PC-3 (cell line): ENCODE measurements at regions not wholly inside any gene's neighbourhood (a gene's known extent, or its start where the extent isn't known, plus 50 kb on each side); places are given as distances from the start of the nearest gene placed in this dataset.

Source experiments
- ATAC-seq: fragments of 200-7000 bp; cut with Tn5 transposase; 2 replicates; pipeline ENCODE4 v1.9.1; 2020; ENCODE audit warnings: mild to moderate bottlenecking, moderate library complexity
- BruUV-seq: library from RNA; stranded (reverse); fragments of 400-500 nt; replicated peaks from 2 replicates; lab custom pipeline; 2021; lab: Mats Ljungman, UMichigan
- CTCF ChIA-PET: fragments of 300-600 bp; sonication (Branson Sonifier 250); formaldehyde crosslinking; loops from one replicate; lab custom pipeline; 2022; ENCODE audit warnings: antibody characterized with exemption; lab: Charles Lee
- POLR2A ChIA-PET: fragments of 300-600 bp; sonication (Branson Sonifier 250); formaldehyde crosslinking; loops from one replicate; lab custom pipeline; 2022; ENCODE audit warnings: antibody characterized with exemption; ENCODE audit not compliant: unreplicated experiment; lab: Charles Lee
- DNase-seq: peaks from one replicate; pipeline ENCODE4 v3.0.0-alpha.2; 2015
- H2AFZ ChIP-seq: fragments of 300-600 bp; sonication (generic); 2 replicates; pipeline ENCODE4 v1.6.0; 2016; ENCODE audit warnings: antibody characterized with exemption, low read length
- H3F3A ChIP-seq: fragments of 300-600 bp; sonication (generic); one replicate; pipeline ENCODE4 v1.6.0; 2017; ENCODE audit warnings: antibody characterized with exemption, low read length, control low read depth, mild to moderate bottlenecking; ENCODE audit not compliant: unreplicated experiment
- H3K27ac ChIP-seq: fragments of 300-600 bp; sonication (generic); 2 replicates; pipeline ENCODE4 v1.5.1; 2016; ENCODE audit warnings: mild to moderate bottlenecking, low read length
- H3K27me3 ChIP-seq: fragments of 300-600 bp; sonication (generic); 2 replicates; pipeline ENCODE4 v1.6.1; 2016; ENCODE audit warnings: low read length, mixed read lengths
- H3K36me3 ChIP-seq: fragments of 300-600 bp; sonication (generic); 2 replicates; pipeline ENCODE4 v1.6.1; 2016; ENCODE audit warnings: low read depth, mixed run types, low read length, mixed read lengths
- H3K4me1 ChIP-seq: fragments of 300-600 bp; sonication (generic); 2 replicates; pipeline ENCODE4 v1.5.1; 2016; ENCODE audit warnings: low read length; ENCODE audit not compliant: insufficient read depth
- H3K4me2 ChIP-seq: fragments of 300-600 bp; sonication (generic); 2 replicates; pipeline ENCODE4 v1.6.0; 2016; ENCODE audit warnings: low read length
- H3K4me3 ChIP-seq: fragments of 300-600 bp; sonication (generic); 2 replicates; pipeline ENCODE4 v1.5.1; 2016; ENCODE audit warnings: mild to moderate bottlenecking, low read length, mixed read lengths
- H3K79me2 ChIP-seq: fragments of 300-600 bp; sonication (generic); 2 replicates; pipeline ENCODE4 v1.6.1; 2017; ENCODE audit warnings: low read length, mixed read lengths
- H3K9ac ChIP-seq: fragments of 300-600 bp; sonication (generic); 2 replicates; pipeline ENCODE4 v1.6.0; 2016; ENCODE audit warnings: mild to moderate bottlenecking, low read length
- H3K9me2 ChIP-seq: fragments of 300-600 bp; sonication (generic); replicated peaks from 2 replicates; pipeline ENCODE4 v1.6.1; 2016; ENCODE audit warnings: mixed run types, low read length, mixed read lengths
- H3K9me3 ChIP-seq: fragments of 300-600 bp; sonication (generic); 2 replicates; pipeline ENCODE4 v1.6.1; 2016; ENCODE audit warnings: low read length, mixed read lengths
- H4K20me1 ChIP-seq: fragments of 300-600 bp; sonication (generic); 2 replicates; pipeline ENCODE4 v1.6.1; 2016; ENCODE audit warnings: low read length, mixed read lengths
- CTCF ChIP-seq: fragments of 300-600 bp; sonication (generic); conservative IDR thresholded peaks from 2 replicates; pipeline ENCODE4 v1.5.1; 2017; ENCODE audit warnings: antibody characterized with exemption, low read depth, mild to moderate bottlenecking, low read length
- EZH2 ChIP-seq: fragments of 300-600 bp; sonication (generic); IDR thresholded peaks from one replicate; pipeline ENCODE4 v1.6.1; 2017; ENCODE audit warnings: antibody characterized with exemption, mild to moderate bottlenecking, low read length; ENCODE audit not compliant: unreplicated experiment
- EZH2phosphoT487 ChIP-seq: fragments of 300-600 bp; sonication (generic); IDR thresholded peaks from 2 replicates; pipeline ENCODE4 v1.6.1; 2018; ENCODE audit warnings: mild to moderate bottlenecking, antibody characterized with exemption, low read length, borderline replicate concordance
- intact Hi-C: fragments of 100-400 bp; cut with micrococcal nuclease; formaldehyde crosslinking; loops from 2 replicates; pipeline ENCODE4 v1.9.0; 2023

DNA sequence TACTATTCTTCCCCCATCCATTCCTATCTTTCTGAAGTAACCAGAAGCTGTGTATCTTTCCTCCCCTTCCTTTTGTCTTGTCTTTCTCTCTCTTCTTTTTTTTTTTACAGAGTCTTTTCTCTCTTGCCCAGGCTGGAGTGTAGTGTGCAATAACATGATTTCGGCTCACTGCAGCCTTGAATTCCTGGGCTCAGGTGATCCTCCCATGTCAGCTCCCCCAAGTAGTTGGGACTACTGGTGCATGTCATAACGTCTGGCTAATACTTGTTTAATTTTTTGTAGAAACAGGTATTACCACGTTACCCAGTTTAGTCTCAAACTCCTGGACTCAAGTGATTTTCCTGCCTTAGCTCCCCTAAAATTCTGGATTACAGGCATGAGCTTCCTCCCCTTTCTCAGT, 86.5 kb downstream of the IGLL5 start:
- BruUV-seq, result no TSS peak
- Histone ChIP-seq H3F3A (no peaks in the 10 kb centered on the region), H3K4me1 (no peaks in the 10 kb centered on the region), H3K4me3 (no peak overlapping the region), H4K20me1 (no peaks in the 10 kb centered on the region), H3K9me2 (no peaks in the 10 kb centered on the region), H2AFZ (no peak overlapping the region), H3K27ac (no peak overlapping the region), H3K36me3 (no peaks in the 10 kb centered on the region), H3K9me3 (no peaks in the 10 kb centered on the region), H3K9ac (no peak overlapping the region), H3K4me2 (no peak overlapping the region), H3K27me3 (no peaks in the 10 kb centered on the region), H3K79me2 (no peaks in the 10 kb centered on the region)
- DNase-seq, result no peak
- no peak for TF ChIP-seq CTCF
- no peak for TF ChIP-seq EZH2
- TF ChIP-seq EZH2phosphoT487, result no peak
- no peak for ATAC-seq
- ChIA-PET CTCF (interaction anchor here (0.6 kb wide), 1 partner anchor 16 kb away, joined by 3 read pairs; no protein-coding TSS in a partner anchor), POLR2A (no interaction called here)
- intact Hi-C loops, result no loop called here

GRCh38 chr22:22974795-22975580, 87.4 kb downstream of the IGLL5 start:
- intact Hi-C loops, result no loop called here
- no peaks in the 10 kb centered on the region for H3K27me3 ChIP-seq
- no peak overlapping the region for H2AFZ ChIP-seq
- no peaks in the 10 kb centered on the region for H4K20me1 ChIP-seq
- H3F3A ChIP-seq, result no peaks in the 10 kb centered on the region
- H3K27ac ChIP-seq, result no peak overlapping the region
- no peaks in the 10 kb centered on the region for H3K36me3 ChIP-seq
- no peak for DNase-seq
- no peaks in the 10 kb centered on the region for H3K9me2 ChIP-seq
- ChIA-PET CTCF (interaction anchor here (0.6 kb wide), 1 partner anchor 17 kb away, joined by 3 read pairs; no protein-coding TSS in a partner anchor), POLR2A (no interaction called here)
- H3K9ac ChIP-seq, result no peak overlapping the region
- no peaks in the 10 kb centered on the region for H3K4me1 ChIP-seq
- no peak for TF ChIP-seq EZH2phosphoT487
- no peak for TF ChIP-seq EZH2
- TF ChIP-seq CTCF, result no peak
- no peak overlapping the region for H3K4me3 ChIP-seq
- BruUV-seq, result no TSS peak
- ATAC-seq, result no peak
- H3K9me3 ChIP-seq, result 0 out of 2 replicates have a peak, but pooled peaks cover 4% of the 10 kb centered on the region
- no peaks in the 10 kb centered on the region for H3K79me2 ChIP-seq
- H3K4me2 ChIP-seq, result no peak overlapping the region
